ENCODE measurements at regions not wholly inside any gene's neighbourhood (a gene's known extent, or its start where the extent isn't known, plus 50 kb on each side); places are given as distances from the start of the nearest gene placed in this dataset.

DNA sequence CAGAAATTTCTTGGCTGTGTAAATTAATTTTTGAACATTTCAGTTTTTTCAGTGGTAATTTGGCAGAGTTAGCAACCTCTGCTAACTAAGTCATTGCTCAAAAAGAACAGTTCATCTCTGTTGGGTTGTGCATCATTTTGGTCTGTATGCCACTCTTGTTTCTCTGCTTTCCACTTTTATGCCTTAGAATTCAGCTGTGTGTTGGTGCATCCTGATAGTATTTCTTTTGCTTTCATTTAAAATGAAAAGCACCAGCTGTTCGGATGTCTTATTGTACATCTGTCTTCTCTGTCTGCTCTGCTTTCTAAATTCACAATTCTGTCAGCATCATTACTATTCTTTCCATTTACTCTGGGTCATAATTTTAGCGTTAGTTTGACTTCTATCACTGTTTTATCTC is 388.2 kb upstream of the NDST4 start:
- TF ChIP-seq POLR2AphosphoS2 (IDR thresholded peaks at IDR 0.05; ENCODE audit: low read depth, low read length) = no peak
- no peak for TF ChIP-seq MXD4 (CRISPR knock-in tag; IDR thresholded peaks at IDR 0.05)
- TF ChIP-seq GABPA (IDR thresholded peaks at IDR 0.05; ENCODE audit: low read depth, low read length) = no peak
- no peak for TF ChIP-seq GABPA (CRISPR knock-in tag; IDR thresholded peaks at IDR 0.05; ENCODE audit: low read depth)
- TF ChIP-seq SCMH1 (CRISPR knock-in tag; IDR thresholded peaks at IDR 0.05; ENCODE audit: borderline replicate concordance) = no peak
- TF ChIP-seq NPAS2 (CRISPR knock-in tag; IDR thresholded peaks at IDR 0.05; ENCODE audit: borderline replicate concordance) = no peak
- no peak for TF ChIP-seq CTCF (CRISPR knock-in tag; IDR thresholded peaks at IDR 0.05)
- TF ChIP-seq RNF2 (conservative IDR thresholded peaks at IDR 0.05; ENCODE audit: low read depth) = no peak

All from HepG2 (cell line).